ENCODE measurements at regions not wholly inside any gene's neighbourhood (a gene's known extent, or its start where the extent isn't known, plus 50 kb on each side); places are given as distances from the start of the nearest gene placed in this dataset.

- no peak overlapping the region for H3K27ac ChIP-seq
- no peak for TF ChIP-seq POLR2A (IDR thresholded peaks at IDR 0.05)
- TF ChIP-seq CTCF (IDR thresholded peaks at IDR 0.05): no peak
- no peak for TF ChIP-seq EP300 (IDR thresholded peaks at IDR 0.05)
- no peak for TF ChIP-seq POLR2AphosphoS5 (IDR thresholded peaks at IDR 0.05)
- no peak for DNase-seq
- peaks cover 0 to 8% (median 0%) of the 10 kb centered on the region in 4 donors for H3K9me3 ChIP-seq
- no peaks in the 10 kb centered on the region for H3K36me3 ChIP-seq
- H3K4me3 ChIP-seq: no peak overlapping the region
- H3K27me3 ChIP-seq: no peaks in the 10 kb centered on the region
- WGBS, 5 donors: 89 to 100% (median 100%) methylated on average over 1 of the region's 1 CpG
- intact Hi-C loops (cut with DNase I; ENCODE audit: low total_unique reads): no loop called here
- H3K4me1 ChIP-seq: no peaks in the 10 kb centered on the region
Observed at GRCh38 chrX:79281775-79282174, 85.4 kb downstream of the ITM2A start.

GRCh38 chrX:79270401-79270800, 96.7 kb downstream of the ITM2A start:
- H3K9me3 ChIP-seq: no peaks in the 10 kb centered on the region
- no peaks in the 10 kb centered on the region for H3K36me3 ChIP-seq
- intact Hi-C loops (cut with DNase I; ENCODE audit: low total_unique reads): no loop called here
- no peak overlapping the region for H3K4me3 ChIP-seq
- no peaks in the 10 kb centered on the region for H3K27me3 ChIP-seq
- TF ChIP-seq POLR2AphosphoS5 (IDR thresholded peaks at IDR 0.05) (no peak), CTCF (IDR thresholded peaks at IDR 0.05) (peak in 1 of 7 experiments; percentile 9)
- no peaks in the 10 kb centered on the region for H3K4me1 ChIP-seq
- H3K27ac ChIP-seq: no peak overlapping the region
- whole genome bisulfite sequencing, 5 donors: 6 to 11% (median 8%) methylated on average over 4 of the region's 4 CpGs
- peak; percentile 31 to 54 for DNase-seq

GRCh38 chrX:79268788-79269187, 98.3 kb downstream of the ITM2A start:
- Histone ChIP-seq H3K9me3 (no peaks in the 10 kb centered on the region), H3K4me3 (no peak overlapping the region), H3K27ac (no peak overlapping the region), H3K27me3 (no peaks in the 10 kb centered on the region), H3K36me3 (no peaks in the 10 kb centered on the region), H3K4me1 (no peaks in the 10 kb centered on the region)
- 23 to 45% (median 37%) methylated on average over 2 of the region's 2 CpGs for WGBS, 5 donors
- intact Hi-C loops (cut with DNase I; ENCODE audit: low total_unique reads): no loop called here
- no peak for TF ChIP-seq EP300 (IDR thresholded peaks at IDR 0.05)
- TF ChIP-seq POLR2AphosphoS5 (IDR thresholded peaks at IDR 0.05): no peak
- TF ChIP-seq POLR2A (IDR thresholded peaks at IDR 0.05): no peak
- no peak for TF ChIP-seq CTCF (IDR thresholded peaks at IDR 0.05)
- DNase-seq: no peak

GRCh38 chrX:79266702-79267101, 100.4 kb downstream of the ITM2A start:
- intact Hi-C loops (cut with DNase I; ENCODE audit: low total_unique reads): no loop called here
- Histone ChIP-seq H3K27ac (no peak overlapping the region), H3K4me1 (no peaks in the 10 kb centered on the region), H3K36me3 (no peaks in the 10 kb centered on the region), H3K27me3 (no peaks in the 10 kb centered on the region), H3K4me3 (no peak overlapping the region), H3K9me3 (no peaks in the 10 kb centered on the region)
- DNase-seq: no peak
- WGBS, 5 donors: 60 to 94% (median 82%) methylated on average over 6 of the region's 6 CpGs
- TF ChIP-seq POLR2A (IDR thresholded peaks at IDR 0.05) (no peak), EP300 (IDR thresholded peaks at IDR 0.05) (no peak), CTCF (IDR thresholded peaks at IDR 0.05) (no peak), POLR2AphosphoS5 (IDR thresholded peaks at IDR 0.05) (no peak)
